Tibial nerve (tissue), 4 donors: ENCODE measurements at regions not wholly inside any gene's neighbourhood (a gene's known extent, or its start where the extent isn't known, plus 50 kb on each side); places are given as distances from the start of the nearest gene placed in this dataset.

ENCODE experiments used
- EP300 ChIP-seq, 2 donors: sonication (generic); formaldehyde crosslinking; IDR thresholded peaks; one replicate each; pipeline ENCODE4 v1.6.1; 2017; ENCODE audit warnings: antibody characterized with exemption in 2 of 2, mild to moderate bottlenecking in 1 of 2
- POLR2A ChIP-seq, 2 donors: fragments of 450-650 bp; IDR thresholded peaks; one replicate each; pipeline ENCODE4 v1.6.1; 2017; ENCODE audit warnings: antibody characterized with exemption in 2 of 2, mild to moderate bottlenecking in 2 of 2, moderate library complexity in 2 of 2
- TF ChIP-seq, protein P1 (sequence below), 5 experiments: fragments of 200-600 bp in 3 of 5; fragments of 450-650 bp in 2 of 5; sonication (generic) in 3 of 5; IDR thresholded peaks; one replicate each; pipeline ENCODE4 v1.5.1; 2016 to 2019; ENCODE audit warnings: antibody characterized with exemption in 5 of 5, mild to moderate bottlenecking in 3 of 5, moderate library complexity in 2 of 5

DNA sequence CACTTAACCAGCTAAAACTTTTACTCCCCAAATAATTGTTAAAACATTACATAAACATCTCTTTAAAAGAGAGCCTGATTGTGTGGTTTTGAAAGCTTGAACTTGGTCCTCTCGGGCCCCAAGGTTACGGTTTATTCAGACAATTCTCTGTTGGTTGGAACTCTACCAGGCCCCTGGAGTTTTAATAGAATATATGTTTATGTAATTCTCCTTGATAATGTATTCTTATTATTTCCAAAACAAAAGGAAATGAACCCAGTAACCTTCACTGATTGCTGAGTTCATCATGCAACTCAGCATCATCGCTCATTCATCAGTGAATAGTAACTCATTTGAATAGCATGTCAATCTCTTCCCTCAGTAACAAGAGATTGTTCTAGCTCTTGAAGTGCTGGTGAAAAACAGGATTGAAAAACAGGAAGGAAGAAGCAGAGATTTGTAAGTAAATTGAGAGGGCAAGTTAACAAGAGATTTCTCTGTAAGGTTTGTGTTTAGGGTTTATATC, 464.5 kb upstream of the MARCKS start:
- TF ChIP-seq POLR2A (IDR thresholded peaks at IDR 0.05), result no peak
- TF ChIP-seq, protein P1, sequence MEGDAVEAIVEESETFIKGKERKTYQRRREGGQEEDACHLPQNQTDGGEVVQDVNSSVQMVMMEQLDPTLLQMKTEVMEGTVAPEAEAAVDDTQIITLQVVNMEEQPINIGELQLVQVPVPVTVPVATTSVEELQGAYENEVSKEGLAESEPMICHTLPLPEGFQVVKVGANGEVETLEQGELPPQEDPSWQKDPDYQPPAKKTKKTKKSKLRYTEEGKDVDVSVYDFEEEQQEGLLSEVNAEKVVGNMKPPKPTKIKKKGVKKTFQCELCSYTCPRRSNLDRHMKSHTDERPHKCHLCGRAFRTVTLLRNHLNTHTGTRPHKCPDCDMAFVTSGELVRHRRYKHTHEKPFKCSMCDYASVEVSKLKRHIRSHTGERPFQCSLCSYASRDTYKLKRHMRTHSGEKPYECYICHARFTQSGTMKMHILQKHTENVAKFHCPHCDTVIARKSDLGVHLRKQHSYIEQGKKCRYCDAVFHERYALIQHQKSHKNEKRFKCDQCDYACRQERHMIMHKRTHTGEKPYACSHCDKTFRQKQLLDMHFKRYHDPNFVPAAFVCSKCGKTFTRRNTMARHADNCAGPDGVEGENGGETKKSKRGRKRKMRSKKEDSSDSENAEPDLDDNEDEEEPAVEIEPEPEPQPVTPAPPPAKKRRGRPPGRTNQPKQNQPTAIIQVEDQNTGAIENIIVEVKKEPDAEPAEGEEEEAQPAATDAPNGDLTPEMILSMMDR (IDR thresholded peaks at IDR 0.05), result no peak
- TF ChIP-seq EP300 (IDR thresholded peaks at IDR 0.05), result no peak
